Activated CD8-positive, alpha-beta T cell treated with anti-CD3 and anti-CD28 coated beads for 36 hours (primary cell): ENCODE measurements at regions not wholly inside any gene's neighbourhood (a gene's known extent, or its start where the extent isn't known, plus 50 kb on each side); places are given as distances from the start of the nearest gene placed in this dataset.
A peak's percentile ranks its signal among the peaks of the same experiment; 100 is the strongest.
"Not testable (repeated sequence)": the region's sequence is repeated elsewhere in the genome, so short reads cannot be mapped to it uniquely, and the experiment has no call there.

Source experiments
- ATAC-seq: fragments of 200-7000 bp; cut with Tn5 transposase; one replicate; pipeline ENCODE4 v1.10.0; 2021; ENCODE audit warnings: mild to moderate bottlenecking, moderate library complexity
- CTCF ChIA-PET: fragments of 350-600 bp; sonication (Branson Sonifier 250); formaldehyde crosslinking; loops from one replicate; lab custom pipeline; 2021; ENCODE audit warnings: antibody characterized with exemption; lab: Charles Lee
- POLR2A ChIA-PET: fragments of 350-600 bp; sonication (Branson Sonifier 250); formaldehyde crosslinking; loops from one replicate; lab custom pipeline; 2021; ENCODE audit warnings: antibody characterized with exemption; lab: Charles Lee
- DNase-seq: peaks from one replicate; pipeline ENCODE4 v3.0.0-alpha.2; 2020
- H3K27ac Mint-ChIP-seq: one replicate; pipeline ENCODE4 v1.8.0; 2021; ENCODE audit warnings: mild to moderate bottlenecking, mixed read lengths
- H3K27me3 Mint-ChIP-seq: one replicate; pipeline ENCODE4 v1.8.0; 2021; ENCODE audit warnings: mixed read lengths
- H3K36me3 Mint-ChIP-seq: one replicate; pipeline ENCODE4 v1.8.0; 2021; ENCODE audit warnings: low read depth, mixed read lengths
- H3K4me1 Mint-ChIP-seq: one replicate; pipeline ENCODE4 v1.8.0; 2021; ENCODE audit warnings: low read depth, mixed read lengths
- H3K4me3 Mint-ChIP-seq: one replicate; pipeline ENCODE4 v1.8.0; 2021; ENCODE audit warnings: mild to moderate bottlenecking, moderate library complexity, mixed read lengths
- H3K9me3 Mint-ChIP-seq: one replicate; pipeline ENCODE4 v1.8.0; 2021; ENCODE audit warnings: mixed read lengths
- CTCF ChIP-seq: fragments of 200-600 bp; IDR thresholded peaks from one replicate; pipeline ENCODE4 v1.8.0; 2022; ENCODE audit warnings: antibody characterized with exemption, mild to moderate bottlenecking
- intact Hi-C: fragments of 100-400 bp; cut with micrococcal nuclease; formaldehyde crosslinking; loops from one replicate; pipeline ENCODE4 v1.10.0; 2022

GRCh38 chr17:68097161-68097805, 61.7 kb downstream of the KPNA2 start:
- Mint-ChIP-seq H3K9me3 (no peaks in the 10 kb centered on the region), H3K27me3 (no peaks in the 10 kb centered on the region), H3K27ac (no peak overlapping the region), H3K4me1 (peaks cover 8% of the 10 kb centered on the region), H3K4me3 (no peak overlapping the region), H3K36me3 (no peaks in the 10 kb centered on the region)
- ChIA-PET POLR2A (no interaction called here), CTCF (no interaction called here)
- TF ChIP-seq CTCF: no peak
- intact Hi-C loops: no loop called here
- ATAC-seq (no peak), DNase-seq (no peak)

- H3K4me3 Mint-ChIP-seq, DNase-seq, intact Hi-C loops, ATAC-seq, H3K36me3 Mint-ChIP-seq, H3K27ac Mint-ChIP-seq, H3K27me3 Mint-ChIP-seq, H3K9me3 Mint-ChIP-seq, POLR2A ChIA-PET, CTCF ChIA-PET: not testable (repeated sequence)
- peaks cover 25% of the 10 kb centered on the region for H3K4me1 Mint-ChIP-seq
These were observed 63.8 kb downstream of the KPNA2 start for GRCh38 chr17:68099341-68099753.

GRCh38 chr17:68100000-68100641, 64.6 kb downstream of the KPNA2 start:
- no peak for ATAC-seq
- ChIA-PET POLR2A (no interaction called here), CTCF (interaction anchor here (1.0 kb wide), 1 partner anchor 19 kb away, joined by 3 read pairs; no protein-coding TSS in a partner anchor)
- Mint-ChIP-seq H3K4me3 (peak overlapping the region; percentile 79), H3K9me3 (no peaks in the 10 kb centered on the region), H3K36me3 (no peaks in the 10 kb centered on the region), H3K27ac (no peak overlapping the region), H3K4me1 (peaks cover 29% of the 10 kb centered on the region), H3K27me3 (no peaks in the 10 kb centered on the region)
- no peak for DNase-seq
- TF ChIP-seq CTCF: no peak
- intact Hi-C loops: no loop called here

GRCh38 chr17:68101075-68101986, 65.8 kb downstream of the KPNA2 start:
- H3K27me3 Mint-ChIP-seq: no peaks in the 10 kb centered on the region
- DNase-seq: peak; percentile 81
- peaks cover 3% of the 10 kb centered on the region for H3K36me3 Mint-ChIP-seq
- H3K27ac Mint-ChIP-seq: peak overlapping the region; percentile 70
- intact Hi-C loops: no loop called here
- H3K4me1 Mint-ChIP-seq: peaks cover 35% of the 10 kb centered on the region
- ATAC-seq: peak; percentile 79
- POLR2A ChIA-PET: interaction anchor here (0.8 to 1.4 kb wide), 2 partner anchors 14 to 15 kb away, joined by 3 read pairs; no protein-coding TSS in a partner anchor
- CTCF ChIA-PET: no interaction called here
- H3K9me3 Mint-ChIP-seq: no peaks in the 10 kb centered on the region
- TF ChIP-seq CTCF: no peak
- peak overlapping the region; percentile 79 for H3K4me3 Mint-ChIP-seq

- DNase-seq (peak; percentile 33), ATAC-seq (no peak)
- Mint-ChIP-seq H3K27ac (peak overlapping the region; percentile 70), H3K4me3 (peak overlapping the region; percentile 79), H3K27me3 (no peaks in the 10 kb centered on the region), H3K9me3 (no peaks in the 10 kb centered on the region), H3K36me3 (peaks cover 3% of the 10 kb centered on the region), H3K4me1 (peaks cover 39% of the 10 kb centered on the region)
- intact Hi-C loops: no loop called here
- ChIA-PET POLR2A (interaction anchor here (1.4 kb wide), 1 partner anchor 16 kb away, joined by 3 read pairs; no protein-coding TSS in a partner anchor), CTCF (no interaction called here)
- no peak for TF ChIP-seq CTCF
These were observed 66.4 kb downstream of the KPNA2 start for GRCh38 chr17:68101987-68102314.
